Naive thymus-derived CD4-positive, alpha-beta T cell (primary cell): ENCODE measurements at regions not wholly inside any gene's neighbourhood (a gene's known extent, or its start where the extent isn't known, plus 50 kb on each side); places are given as distances from the start of the nearest gene placed in this dataset.

ENCODE experiments used
- ATAC-seq: fragments of 150-1000 bp; cut with Tn5 transposase; 2 replicates; pipeline ENCODE4 v1.10.0; 2021; ENCODE audit warnings: mild to moderate bottlenecking, moderate library complexity
- CTCF ChIA-PET: fragments of 350-600 bp; sonication (Branson Sonifier 250); formaldehyde crosslinking; loops from one replicate; lab custom pipeline; 2021; ENCODE audit warnings: antibody characterized with exemption; lab: Charles Lee
- POLR2A ChIA-PET: fragments of 350-600 bp; sonication (Branson Sonifier 250); formaldehyde crosslinking; loops from one replicate; lab custom pipeline; 2021; ENCODE audit warnings: antibody characterized with exemption, inconsistent platforms; lab: Charles Lee
- DNase-seq, 9 donors: peaks; one replicate each; pipeline versions ENCODE4 v3.0.0 to v3.0.0-alpha.2; 2020 to 2022; ENCODE audit warnings: mixed read lengths in 1 of 9
- H3K27ac ChIP-seq: one replicate; pipeline ENCODE4 v1.7.0; 2013; ENCODE audit warnings: mild to moderate bottlenecking, low read depth, low read length, moderate library complexity
- H3K27me3 ChIP-seq, 2 donors: one replicate each; pipeline ENCODE4 v1.7.0; 2013; ENCODE audit warnings: low read length in 2 of 2, mild to moderate bottlenecking in 2 of 2, moderate library complexity in 2 of 2; ENCODE audit not compliant: control insufficient read depth in 2 of 2, insufficient read depth in 2 of 2
- H3K36me3 ChIP-seq, 3 experiments: 1 replicate in 2 of 3; 2 replicates in 1 of 3; pipeline ENCODE4 v1.7.0; 2013; ENCODE audit warnings: low read length in 3 of 3, mild to moderate bottlenecking in 3 of 3, moderate library complexity in 1 of 3; ENCODE audit not compliant: insufficient read depth in 3 of 3, control insufficient read depth in 2 of 3
- H3K4me1 ChIP-seq, 2 donors: one replicate each; pipeline ENCODE4 v1.7.0; 2013; ENCODE audit warnings: low read length in 2 of 2, mild to moderate bottlenecking in 2 of 2, moderate library complexity in 1 of 2; ENCODE audit not compliant: control insufficient read depth in 2 of 2, insufficient read depth in 2 of 2
- H3K4me3 ChIP-seq: 2 replicates; pipeline ENCODE4 v1.7.0; 2013; ENCODE audit warnings: mild to moderate bottlenecking, low read length
- H3K9me3 ChIP-seq, 3 experiments: 1 replicate in 2 of 3; 2 replicates in 1 of 3; pipeline ENCODE4 v1.7.0; 2013; ENCODE audit warnings: low read length in 3 of 3; ENCODE audit not compliant: control insufficient read depth in 2 of 3
- H3K27ac Mint-ChIP-seq, 9 donors: one replicate each; pipeline ENCODE4 v1.8.0; 2020 to 2022; ENCODE audit warnings: mixed read lengths in 9 of 9, mild to moderate bottlenecking in 8 of 9, moderate library complexity in 5 of 9, inconsistent platforms in 2 of 9
- H3K27me3 Mint-ChIP-seq, 5 donors: one replicate each; pipeline ENCODE4 v1.8.0; 2021 to 2022; ENCODE audit warnings: mixed read lengths in 5 of 5, mild to moderate bottlenecking in 1 of 5
- H3K36me3 Mint-ChIP-seq, 5 donors: one replicate each; pipeline ENCODE4 v1.8.0; 2020 to 2022; ENCODE audit warnings: mixed read lengths in 5 of 5, mild to moderate bottlenecking in 3 of 5, inconsistent platforms in 1 of 5
- H3K4me1 Mint-ChIP-seq, 7 donors: one replicate each; pipeline ENCODE4 v1.8.0; 2020 to 2022; ENCODE audit warnings: mixed read lengths in 7 of 7, mild to moderate bottlenecking in 3 of 7, inconsistent platforms in 1 of 7
- H3K4me3 Mint-ChIP-seq, 10 donors: one replicate each; pipeline ENCODE4 v1.8.0; 2020 to 2022; ENCODE audit warnings: mild to moderate bottlenecking in 10 of 10, mixed read lengths in 10 of 10, moderate library complexity in 6 of 10, inconsistent platforms in 2 of 10
- H3K9me3 Mint-ChIP-seq, 11 donors: one replicate each; pipeline ENCODE4 v1.8.0; 2020 to 2022; ENCODE audit warnings: mixed read lengths in 11 of 11, mild to moderate bottlenecking in 4 of 11, inconsistent platforms in 1 of 11, moderate library complexity in 1 of 11
- intact Hi-C, 2 donors: fragments of 100-400 bp; cut with micrococcal nuclease; formaldehyde crosslinking; loops; one replicate each; pipeline ENCODE4 v1.15.1; 2023

GRCh38 chr15:66850996-66851310, 148.9 kb downstream of the SMAD6 start:
- Histone ChIP-seq H3K4me3 (no peak overlapping the region), H3K27ac (no peak overlapping the region), H3K36me3 (no peaks in the 10 kb centered on the region), H3K9me3 (no peaks in the 10 kb centered on the region), H3K4me1 (no peaks in the 10 kb centered on the region), H3K27me3 (no peaks in the 10 kb centered on the region)
- CTCF ChIA-PET = interaction anchor here (0.7 to 3.1 kb wide), 10 partner anchors 11 to 249 kb away, joined by 3 to 12 read pairs (median 5); no protein-coding TSS in a partner anchor
- ATAC-seq (no peak), DNase-seq (no peak)
- H3K36me3 Mint-ChIP-seq = no peaks in the 10 kb centered on the region
- peaks cover 0 to 1% (median 0%) of the 10 kb centered on the region in 11 donors for H3K9me3 Mint-ChIP-seq
- intact Hi-C loops = loop anchor here (1.0 kb wide), 3 partner anchors 13 to 248 kb away; no protein-coding TSS in a partner anchor
- peak overlapping the region in 1 of 9 donors; percentile 21 for H3K27ac Mint-ChIP-seq
- H3K4me1 Mint-ChIP-seq = peaks cover 5 to 12% (median 8%) of the 10 kb centered on the region in 7 donors
- peaks cover 13 to 26% (median 20%) of the 10 kb centered on the region in 5 donors for H3K27me3 Mint-ChIP-seq
- peak overlapping the region in 8 of 10 donors; percentile 46 to 79 (median 60) for H3K4me3 Mint-ChIP-seq
- POLR2A ChIA-PET = no interaction called here

DNA sequence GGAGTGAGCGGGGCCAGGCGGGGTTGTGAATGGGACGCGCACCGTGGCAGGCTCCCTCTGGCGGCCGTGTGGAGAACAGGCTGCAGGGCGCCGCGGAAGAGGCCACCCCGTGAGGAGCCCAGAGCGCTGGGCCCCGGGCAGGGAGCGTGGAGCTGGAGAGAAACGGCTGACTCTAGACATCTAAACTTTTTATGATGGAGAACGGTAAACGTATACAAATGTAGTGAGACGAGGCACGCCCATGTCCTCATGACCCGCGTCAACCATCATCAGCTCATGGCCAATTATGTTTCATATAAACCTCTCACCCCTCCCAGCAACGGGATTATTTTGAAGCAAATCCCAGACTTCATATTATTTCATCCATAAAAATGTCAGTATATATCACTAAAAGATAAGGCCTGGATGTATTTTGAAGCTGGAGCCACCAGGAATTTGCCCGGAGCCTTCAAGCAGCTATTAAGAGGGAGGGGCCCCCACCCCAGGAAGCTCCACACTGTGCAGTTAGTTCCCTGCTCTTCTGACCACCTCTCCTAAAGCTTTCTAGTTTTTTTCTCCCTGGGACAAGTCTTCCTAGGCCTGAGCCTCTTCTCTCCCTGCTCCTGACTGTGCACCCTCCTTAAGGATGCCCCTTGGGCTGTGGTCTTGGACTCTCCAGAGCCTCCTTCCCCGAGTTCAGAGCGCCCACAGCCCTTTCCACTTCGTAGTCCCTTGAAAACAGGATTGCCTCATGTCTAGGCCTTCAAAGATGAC, 149.5 kb downstream of the SMAD6 start:
- Mint-ChIP-seq H3K4me1 (peaks cover 5 to 12% (median 8%) of the 10 kb centered on the region in 7 donors), H3K9me3 (no peaks in the 10 kb centered on the region), H3K4me3 (peak overlapping the region in 9 of 10 donors; percentile 26 to 79 (median 59)), H3K27me3 (peaks cover 11 to 23% (median 17%) of the 10 kb centered on the region in 5 donors), H3K36me3 (no peaks in the 10 kb centered on the region), H3K27ac (peak overlapping the region in 1 of 9 donors; percentile 21)
- Histone ChIP-seq H3K9me3 (no peaks in the 10 kb centered on the region), H3K27ac (no peak overlapping the region), H3K4me3 (no peak overlapping the region), H3K27me3 (no peaks in the 10 kb centered on the region), H3K4me1 (no peaks in the 10 kb centered on the region), H3K36me3 (no peaks in the 10 kb centered on the region)
- DNase-seq (peak; percentile 33 to 78 (median 67)), ATAC-seq (peak; percentile 96)
- CTCF ChIA-PET = interaction anchor here (0.7 to 3.1 kb wide), 11 partner anchors 10 to 249 kb away, joined by 3 to 12 read pairs (median 4); no protein-coding TSS in a partner anchor
- intact Hi-C loops = loop anchor here (1.0 kb wide), 3 partner anchors 13 to 248 kb away; no protein-coding TSS in a partner anchor
- POLR2A ChIA-PET = no interaction called here

- Mint-ChIP-seq H3K27me3 (peaks cover 13 to 24% (median 22%) of the 10 kb centered on the region in 5 donors), H3K4me3 (peak overlapping the region in 3 of 10 donors; percentile 26 to 54 (median 46)), H3K4me1 (peaks cover 5 to 12% (median 8%) of the 10 kb centered on the region in 7 donors), H3K36me3 (no peaks in the 10 kb centered on the region), H3K27ac (no peak overlapping the region), H3K9me3 (no peaks in the 10 kb centered on the region)
- ATAC-seq = no peak
- Histone ChIP-seq H3K27me3 (no peaks in the 10 kb centered on the region), H3K36me3 (no peaks in the 10 kb centered on the region), H3K4me1 (no peaks in the 10 kb centered on the region), H3K4me3 (no peak overlapping the region), H3K9me3 (no peaks in the 10 kb centered on the region), H3K27ac (no peak overlapping the region)
- POLR2A ChIA-PET = no interaction called here
- DNase-seq = no peak
- intact Hi-C loops = no loop called here
- CTCF ChIA-PET = interaction anchor here (0.7 to 3.1 kb wide), 8 partner anchors 12 to 250 kb away, joined by 3 to 12 read pairs (median 5); no protein-coding TSS in a partner anchor
These were observed 150.2 kb downstream of the SMAD6 start for GRCh38 chr15:66852064-66852905.

- Histone ChIP-seq H3K4me1 (no peaks in the 10 kb centered on the region), H3K9me3 (no peaks in the 10 kb centered on the region), H3K27me3 (no peaks in the 10 kb centered on the region), H3K36me3 (no peaks in the 10 kb centered on the region), H3K4me3 (no peak overlapping the region), H3K27ac (no peak overlapping the region)
- H3K27me3 Mint-ChIP-seq = peaks cover 16 to 26% (median 18%) of the 10 kb centered on the region in 5 donors
- ATAC-seq = no peak
- DNase-seq = no peak
- H3K4me1 Mint-ChIP-seq = peaks cover 5 to 12% (median 8%) of the 10 kb centered on the region in 7 donors
- ChIA-PET CTCF (no interaction called here), POLR2A (interaction anchor here (0.5 kb wide), 1 partner anchor 1608 kb away, joined by 3 read pairs; no protein-coding TSS in a partner anchor)
- H3K9me3 Mint-ChIP-seq = no peaks in the 10 kb centered on the region
- H3K27ac Mint-ChIP-seq = no peak overlapping the region
- H3K4me3 Mint-ChIP-seq = no peak overlapping the region
- intact Hi-C loops = no loop called here
- no peaks in the 10 kb centered on the region for H3K36me3 Mint-ChIP-seq
These were observed 152.3 kb downstream of the SMAD6 start for GRCh38 chr15:66854012-66854965.

DNA sequence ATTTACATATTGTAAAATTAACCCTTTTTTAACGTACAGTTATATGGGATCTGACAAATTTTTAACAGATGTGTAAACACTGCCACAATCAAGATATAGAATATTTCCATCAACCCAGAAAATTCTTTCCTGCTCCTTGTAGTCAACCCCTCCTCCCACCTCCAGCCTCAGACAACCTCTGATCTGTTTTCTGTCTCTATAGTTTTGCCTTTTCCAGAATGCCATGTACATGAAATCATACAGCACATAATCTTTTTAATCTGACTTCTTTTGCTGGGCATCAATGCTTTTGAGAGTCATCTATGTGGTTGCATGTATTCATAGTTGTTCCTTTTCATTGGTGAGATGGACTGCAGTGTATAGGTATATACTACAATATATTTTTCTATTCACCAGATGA, 153.0 kb downstream of the SMAD6 start:
- DNase-seq (no peak), ATAC-seq (no peak)
- H3K4me3 Mint-ChIP-seq = no peak overlapping the region
- H3K4me1 Mint-ChIP-seq = peaks cover 5 to 12% (median 8%) of the 10 kb centered on the region in 7 donors
- H3K36me3 Mint-ChIP-seq = no peaks in the 10 kb centered on the region
- no peaks in the 10 kb centered on the region for H3K9me3 Mint-ChIP-seq
- intact Hi-C loops = no loop called here
- Histone ChIP-seq H3K27ac (no peak overlapping the region), H3K4me1 (no peaks in the 10 kb centered on the region), H3K9me3 (no peaks in the 10 kb centered on the region), H3K36me3 (no peaks in the 10 kb centered on the region), H3K27me3 (no peaks in the 10 kb centered on the region), H3K4me3 (no peak overlapping the region)
- ChIA-PET CTCF (no interaction called here), POLR2A (no interaction called here)
- H3K27me3 Mint-ChIP-seq = peaks cover 11 to 33% (median 24%) of the 10 kb centered on the region in 5 donors
- no peak overlapping the region for H3K27ac Mint-ChIP-seq

DNA sequence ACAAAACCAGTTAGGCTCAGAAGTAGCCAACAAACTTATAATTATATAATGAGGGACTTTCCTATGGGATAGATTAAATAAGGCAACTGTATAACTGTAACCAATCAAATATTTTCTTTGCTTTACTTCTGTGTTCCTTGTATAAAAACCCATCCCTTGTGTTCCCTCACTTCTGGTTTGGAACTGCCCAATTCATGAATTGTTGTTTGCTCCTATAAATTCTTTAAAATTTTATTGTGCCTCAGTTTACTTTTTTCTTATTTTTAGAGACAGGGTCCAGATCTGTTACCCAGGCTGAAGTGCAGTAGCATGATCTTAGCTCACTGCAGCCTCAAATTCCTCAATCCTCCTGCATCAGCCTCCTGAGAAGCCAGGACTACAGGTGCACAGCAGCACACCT, 155.7 kb downstream of the SMAD6 start:
- H3K4me3 Mint-ChIP-seq = no peak overlapping the region
- no peaks in the 10 kb centered on the region for H3K9me3 Mint-ChIP-seq
- CTCF ChIA-PET = interaction anchor here (0.8 kb wide), 1 partner anchor 458 kb away, joined by 4 read pairs; no protein-coding TSS in a partner anchor
- no peaks in the 10 kb centered on the region for H3K36me3 Mint-ChIP-seq
- ATAC-seq (no peak), DNase-seq (no peak)
- Histone ChIP-seq H3K9me3 (no peaks in the 10 kb centered on the region), H3K4me1 (no peaks in the 10 kb centered on the region), H3K4me3 (no peak overlapping the region), H3K36me3 (no peaks in the 10 kb centered on the region), H3K27ac (no peak overlapping the region), H3K27me3 (peaks cover 0 to 1% of the 10 kb centered on the region in 2 donors)
- H3K27me3 Mint-ChIP-seq = peaks cover 23 to 41% (median 32%) of the 10 kb centered on the region in 5 donors
- intact Hi-C loops = no loop called here
- H3K4me1 Mint-ChIP-seq = peaks cover 0 to 3% (median 0%) of the 10 kb centered on the region in 7 donors
- POLR2A ChIA-PET = no interaction called here
- no peak overlapping the region for H3K27ac Mint-ChIP-seq
